Upper lobe of right lung (tissue), 1 donor: ENCODE measurements at regions not wholly inside any gene's neighbourhood (a gene's known extent, or its start where the extent isn't known, plus 50 kb on each side); places are given as distances from the start of the nearest gene placed in this dataset.

ENCODE experiments used
- ATAC-seq: fragments of 200-7000 bp; cut with Tn5 transposase; one replicate; pipeline ENCODE4 v1.9.1; 2020; ENCODE audit warnings: mild to moderate bottlenecking, moderate library complexity
- DNase-seq: peaks from one replicate; pipeline ENCODE4 v3.0.0-alpha.2; 2020
- H3K27ac ChIP-seq: fragments of 200-600 bp; one replicate; pipeline ENCODE4 v1.8.0; 2022
- H3K27me3 ChIP-seq: fragments of 200-600 bp; one replicate; pipeline ENCODE4 v1.8.0; 2022; ENCODE audit warnings: mild to moderate bottlenecking
- H3K36me3 ChIP-seq: fragments of 200-600 bp; one replicate; pipeline ENCODE4 v1.8.0; 2022
- H3K4me1 ChIP-seq: fragments of 200-600 bp; one replicate; pipeline ENCODE4 v1.8.0; 2022
- H3K4me3 ChIP-seq: fragments of 200-600 bp; one replicate; pipeline ENCODE4 v1.8.0; 2022; ENCODE audit warnings: mild to moderate bottlenecking
- H3K9me3 ChIP-seq: fragments of 200-600 bp; one replicate; pipeline ENCODE4 v1.8.0; 2022
- intact Hi-C: fragments of 100-400 bp; cut with DNase I; formaldehyde crosslinking; loops from one replicate; pipeline ENCODE4 v1.11.0; 2022
- TF ChIP-seq, protein P1 (sequence below): fragments of 200-600 bp; IDR thresholded peaks from one replicate; pipeline ENCODE4 v1.8.0; 2022; ENCODE audit warnings: antibody characterized with exemption
- donor health status: DM: no; HTN: yes; CAD: no; lungs with severe emphysema.

DNA sequence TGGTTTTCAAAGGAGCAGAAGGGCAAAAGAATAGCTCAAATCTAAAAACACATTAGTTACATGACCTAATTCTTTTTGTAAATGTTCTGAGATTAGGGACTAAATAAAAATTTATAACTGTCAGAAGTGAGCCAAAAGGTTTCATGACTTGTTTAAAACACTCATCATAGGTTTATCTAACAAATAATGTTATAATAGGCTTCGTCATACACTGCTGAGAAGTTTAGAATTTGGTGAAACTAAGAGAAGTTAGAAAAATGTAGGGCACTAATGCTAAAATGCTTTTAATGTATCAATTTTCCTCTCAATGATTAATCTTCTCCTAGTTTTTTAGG, 468.8 kb upstream of the CDIN1 start:
- ATAC-seq (no peak), DNase-seq (no peak)
- no peaks in the 10 kb centered on the region for H3K27me3 ChIP-seq
- no peaks in the 10 kb centered on the region for H3K36me3 ChIP-seq
- TF ChIP-seq, protein P1, sequence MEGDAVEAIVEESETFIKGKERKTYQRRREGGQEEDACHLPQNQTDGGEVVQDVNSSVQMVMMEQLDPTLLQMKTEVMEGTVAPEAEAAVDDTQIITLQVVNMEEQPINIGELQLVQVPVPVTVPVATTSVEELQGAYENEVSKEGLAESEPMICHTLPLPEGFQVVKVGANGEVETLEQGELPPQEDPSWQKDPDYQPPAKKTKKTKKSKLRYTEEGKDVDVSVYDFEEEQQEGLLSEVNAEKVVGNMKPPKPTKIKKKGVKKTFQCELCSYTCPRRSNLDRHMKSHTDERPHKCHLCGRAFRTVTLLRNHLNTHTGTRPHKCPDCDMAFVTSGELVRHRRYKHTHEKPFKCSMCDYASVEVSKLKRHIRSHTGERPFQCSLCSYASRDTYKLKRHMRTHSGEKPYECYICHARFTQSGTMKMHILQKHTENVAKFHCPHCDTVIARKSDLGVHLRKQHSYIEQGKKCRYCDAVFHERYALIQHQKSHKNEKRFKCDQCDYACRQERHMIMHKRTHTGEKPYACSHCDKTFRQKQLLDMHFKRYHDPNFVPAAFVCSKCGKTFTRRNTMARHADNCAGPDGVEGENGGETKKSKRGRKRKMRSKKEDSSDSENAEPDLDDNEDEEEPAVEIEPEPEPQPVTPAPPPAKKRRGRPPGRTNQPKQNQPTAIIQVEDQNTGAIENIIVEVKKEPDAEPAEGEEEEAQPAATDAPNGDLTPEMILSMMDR: no peak
- intact Hi-C loops: no loop called here
- H3K9me3 ChIP-seq: no peaks in the 10 kb centered on the region
- no peak overlapping the region for H3K27ac ChIP-seq
- H3K4me3 ChIP-seq: no peak overlapping the region
- no peaks in the 10 kb centered on the region for H3K4me1 ChIP-seq

GRCh38 chr15:36117296-36117787, 462.1 kb upstream of the CDIN1 start:
- no peaks in the 10 kb centered on the region for H3K36me3 ChIP-seq
- H3K27me3 ChIP-seq: no peaks in the 10 kb centered on the region
- intact Hi-C loops: no loop called here
- no peak for DNase-seq
- H3K4me1 ChIP-seq: no peaks in the 10 kb centered on the region
- no peak overlapping the region for H3K27ac ChIP-seq
- no peaks in the 10 kb centered on the region for H3K9me3 ChIP-seq
- H3K4me3 ChIP-seq: no peak overlapping the region
- ATAC-seq: no peak
- TF ChIP-seq, protein P1: no peak

GRCh38 chr15:36126194-36126593, 453.2 kb upstream of the CDIN1 start:
- Histone ChIP-seq H3K27ac (no peak overlapping the region), H3K4me3 (no peak overlapping the region), H3K27me3 (no peaks in the 10 kb centered on the region), H3K36me3 (no peaks in the 10 kb centered on the region), H3K4me1 (no peaks in the 10 kb centered on the region), H3K9me3 (no peaks in the 10 kb centered on the region)
- TF ChIP-seq, protein P1: no peak
- intact Hi-C loops: no loop called here
- no peak for DNase-seq
- no peak for ATAC-seq

DNA sequence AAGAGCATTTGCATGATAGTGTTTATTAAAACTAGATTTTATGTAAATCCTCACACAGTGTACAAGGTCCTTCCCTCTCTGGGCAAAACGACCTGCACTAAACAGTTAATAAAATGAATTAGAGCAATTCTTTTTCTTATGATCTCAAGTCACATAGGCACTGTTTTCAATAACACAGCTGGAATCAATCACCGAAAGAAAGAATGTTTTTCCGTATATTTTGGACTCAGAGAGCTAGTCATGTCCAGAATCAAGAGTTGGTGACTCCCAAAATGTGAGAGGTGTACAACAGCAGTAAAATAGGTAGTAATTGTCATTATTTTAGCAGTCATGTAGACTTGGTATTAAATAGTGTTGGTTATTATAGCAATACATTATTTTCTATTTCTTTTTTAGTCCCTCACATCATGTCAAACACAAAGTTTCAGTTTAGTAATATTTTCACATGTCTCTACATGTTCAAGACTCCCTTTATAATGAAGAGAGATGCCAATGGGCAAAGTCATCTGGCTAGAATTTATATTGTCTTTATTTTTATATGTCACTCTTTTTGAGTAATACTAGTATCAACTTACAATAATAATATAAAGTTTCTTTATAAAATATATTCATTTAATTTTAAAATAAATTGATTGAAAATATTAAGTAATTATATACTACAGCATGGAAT, 448.6 kb upstream of the CDIN1 start:
- H3K9me3 ChIP-seq: no peaks in the 10 kb centered on the region
- H3K4me1 ChIP-seq: no peaks in the 10 kb centered on the region
- no peak for DNase-seq
- H3K27me3 ChIP-seq: no peaks in the 10 kb centered on the region
- intact Hi-C loops: no loop called here
- H3K36me3 ChIP-seq: no peaks in the 10 kb centered on the region
- H3K27ac ChIP-seq: no peak overlapping the region
- no peak for ATAC-seq
- no peak overlapping the region for H3K4me3 ChIP-seq
- TF ChIP-seq, protein P1: no peak

DNA sequence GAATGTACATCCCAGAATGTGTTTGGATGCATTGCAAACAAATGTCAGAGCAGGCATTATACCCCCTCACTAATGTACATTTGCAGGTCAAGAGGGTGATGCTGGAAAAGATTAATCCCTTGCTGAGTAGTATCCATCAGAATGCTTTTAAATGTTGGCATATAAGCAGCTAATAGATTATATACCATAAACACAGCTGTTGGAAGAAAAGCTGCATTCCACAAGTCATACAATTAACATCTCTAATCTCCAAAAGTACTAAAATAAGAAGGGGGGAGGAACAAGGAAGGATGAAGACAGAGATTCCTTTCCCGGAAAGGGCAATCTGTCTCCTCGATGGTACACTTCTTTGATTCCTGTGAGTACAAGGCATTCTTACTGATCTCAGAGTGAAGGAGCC, 445.7 kb upstream of the CDIN1 start:
- no peaks in the 10 kb centered on the region for H3K9me3 ChIP-seq
- intact Hi-C loops: no loop called here
- H3K27me3 ChIP-seq: no peaks in the 10 kb centered on the region
- ATAC-seq (no peak), DNase-seq (no peak)
- TF ChIP-seq, protein P1: no peak
- H3K27ac ChIP-seq: no peak overlapping the region
- H3K4me3 ChIP-seq: no peak overlapping the region
- no peaks in the 10 kb centered on the region for H3K36me3 ChIP-seq
- no peaks in the 10 kb centered on the region for H3K4me1 ChIP-seq

- H3K27me3 ChIP-seq: no peaks in the 10 kb centered on the region
- H3K9me3 ChIP-seq: peaks cover 4% of the 10 kb centered on the region
- intact Hi-C loops: no loop called here
- H3K27ac ChIP-seq: no peak overlapping the region
- TF ChIP-seq, protein P1: no peak
- H3K36me3 ChIP-seq: no peaks in the 10 kb centered on the region
- DNase-seq: no peak
- no peak overlapping the region for H3K4me3 ChIP-seq
- H3K4me1 ChIP-seq: no peaks in the 10 kb centered on the region
- ATAC-seq: no peak
Measured at GRCh38 chr15:36136049-36136448, 443.4 kb upstream of the CDIN1 start.
